ENCODE measurements at regions not wholly inside any gene's neighbourhood (a gene's known extent, or its start where the extent isn't known, plus 50 kb on each side); places are given as distances from the start of the nearest gene placed in this dataset.

- DNase-seq (no peak), ATAC-seq (no peak)
- TF ChIP-seq CTCF (IDR thresholded peaks at IDR 0.05), result no peak
- H3K4me1 ChIP-seq (ENCODE audit: low read depth), result no peaks in the 10 kb centered on the region
- peaks cover 2% of the 10 kb centered on the region for H3K9me3 ChIP-seq
- no peak overlapping the region for H3K4me3 ChIP-seq
- intact Hi-C loops (cut with DNase I, micrococcal nuclease), result no loop called here
- no peaks in the 10 kb centered on the region for H3K36me3 ChIP-seq (ENCODE audit: low read depth)
Observed at GRCh38 chr5:18023986-18024385, 389.7 kb downstream of the TAF11L14 start.

- Histone ChIP-seq H3K4me1 (ENCODE audit: low read depth) (no peaks in the 10 kb centered on the region), H3K9me3 (peaks cover 2% of the 10 kb centered on the region), H3K4me3 (no peak overlapping the region), H3K36me3 (ENCODE audit: low read depth) (no peaks in the 10 kb centered on the region)
- TF ChIP-seq CTCF (IDR thresholded peaks at IDR 0.05), result no peak
- ATAC-seq, result no peak
- intact Hi-C loops (cut with DNase I, micrococcal nuclease), result no loop called here
- DNase-seq, result no peak
Observed at GRCh38 chr5:18024542-18024941, 390.3 kb downstream of the TAF11L14 start.

- no peak for TF ChIP-seq CTCF (IDR thresholded peaks at IDR 0.05)
- no peaks in the 10 kb centered on the region for H3K4me1 ChIP-seq (ENCODE audit: low read depth)
- intact Hi-C loops (cut with DNase I, micrococcal nuclease), result no loop called here
- no peak for DNase-seq
- no peak overlapping the region for H3K4me3 ChIP-seq
- peaks cover 11% of the 10 kb centered on the region for H3K9me3 ChIP-seq
- ATAC-seq, result no peak
- no peaks in the 10 kb centered on the region for H3K36me3 ChIP-seq (ENCODE audit: low read depth)
Observed at GRCh38 chr5:18027241-18027867, 393.1 kb downstream of the TAF11L14 start.

DNA sequence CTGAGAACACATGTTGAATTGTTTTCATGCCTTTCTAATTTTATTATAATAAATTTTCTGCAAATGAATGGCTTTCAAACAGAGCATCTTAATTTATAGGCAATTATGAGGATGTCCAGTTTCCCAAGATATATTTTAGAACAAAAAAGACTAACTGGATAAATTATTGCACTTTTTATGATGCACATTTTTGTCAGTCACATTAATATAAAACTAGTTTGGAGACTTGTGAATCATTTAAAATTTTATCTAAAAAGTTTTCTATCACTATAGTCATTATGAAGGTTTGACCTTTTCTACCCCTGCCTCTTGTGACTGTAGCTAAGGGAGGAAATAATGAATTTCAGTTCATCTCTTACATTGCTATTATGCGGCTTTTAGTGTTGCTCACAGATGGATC, 393.8 kb downstream of the TAF11L14 start:
- intact Hi-C loops (cut with DNase I, micrococcal nuclease), result no loop called here
- no peak overlapping the region for H3K4me3 ChIP-seq
- no peak for TF ChIP-seq CTCF (IDR thresholded peaks at IDR 0.05)
- DNase-seq (no peak), ATAC-seq (no peak)
- no peaks in the 10 kb centered on the region for H3K4me1 ChIP-seq (ENCODE audit: low read depth)
- no peaks in the 10 kb centered on the region for H3K36me3 ChIP-seq (ENCODE audit: low read depth)
- peaks cover 14% of the 10 kb centered on the region for H3K9me3 ChIP-seq

- DNase-seq, result no peak
- Histone ChIP-seq H3K9me3 (peaks cover 13% of the 10 kb centered on the region), H3K4me1 (ENCODE audit: low read depth) (no peaks in the 10 kb centered on the region), H3K4me3 (no peak overlapping the region), H3K36me3 (ENCODE audit: low read depth) (no peaks in the 10 kb centered on the region)
- no peak for ATAC-seq
- intact Hi-C loops (cut with DNase I, micrococcal nuclease), result no loop called here
- TF ChIP-seq CTCF (IDR thresholded peaks at IDR 0.05), result no peak
Observed at GRCh38 chr5:18032744-18033143, 398.5 kb downstream of the TAF11L14 start.

GRCh38 chr5:18036531-18036930, 402.3 kb downstream of the TAF11L14 start:
- intact Hi-C loops (cut with DNase I, micrococcal nuclease), result no loop called here
- H3K4me3 ChIP-seq, result no peak overlapping the region
- peaks cover 11% of the 10 kb centered on the region for H3K9me3 ChIP-seq
- ATAC-seq (no peak), DNase-seq (no peak)
- TF ChIP-seq CTCF (IDR thresholded peaks at IDR 0.05), result no peak
- no peaks in the 10 kb centered on the region for H3K4me1 ChIP-seq (ENCODE audit: low read depth)
- no peaks in the 10 kb centered on the region for H3K36me3 ChIP-seq (ENCODE audit: low read depth)
